HUES6 (cell line): ENCODE measurements at regions not wholly inside any gene's neighbourhood (a gene's known extent, or its start where the extent isn't known, plus 50 kb on each side); places are given as distances from the start of the nearest gene placed in this dataset.
"Not testable (repeated sequence)": the region's sequence is repeated elsewhere in the genome, so short reads cannot be mapped to it uniquely, and the experiment has no call there.

Source experiments
- H3K27ac ChIP-seq: 2 replicates; pipeline ENCODE4 v1.7.0; 2013; ENCODE audit warnings: low read depth, mild to moderate bottlenecking, low read length, inconsistent platforms
- H3K27me3 ChIP-seq: 2 replicates; pipeline ENCODE4 v1.6.1; 2013; ENCODE audit warnings: low read length; ENCODE audit not compliant: control insufficient read depth, insufficient read depth
- H3K36me3 ChIP-seq: 2 replicates; pipeline ENCODE4 v1.6.1; 2013; ENCODE audit warnings: low read length; ENCODE audit not compliant: control insufficient read depth, insufficient read depth
- H3K4me1 ChIP-seq: 2 replicates; pipeline ENCODE4 v1.6.1; 2013; ENCODE audit warnings: low read length; ENCODE audit not compliant: control insufficient read depth, insufficient read depth
- H3K4me3 ChIP-seq: 2 replicates; pipeline ENCODE4 v1.5.1; 2013; ENCODE audit warnings: low read depth, low read length
- H3K9ac ChIP-seq: one replicate; pipeline ENCODE4 v1.6.1; 2013; ENCODE audit warnings: mild to moderate bottlenecking, low read length
- H3K9me3 ChIP-seq: 2 replicates; pipeline ENCODE4 v1.6.1; 2013; ENCODE audit warnings: low read depth, low read length; ENCODE audit not compliant: control insufficient read depth, insufficient read depth

- H3K27ac ChIP-seq, H3K9ac ChIP-seq, H3K9me3 ChIP-seq, H3K36me3 ChIP-seq, H3K4me3 ChIP-seq, H3K4me1 ChIP-seq, H3K27me3 ChIP-seq: not testable (repeated sequence)
Observed at GRCh38 chr6:134537765-134538164, 219.9 kb upstream of the SGK1 start.

- Histone ChIP-seq H3K4me3 (no peak overlapping the region), H3K9me3 (no peaks in the 10 kb centered on the region), H3K4me1 (no peaks in the 10 kb centered on the region), H3K36me3 (no peaks in the 10 kb centered on the region), H3K27ac (no peak overlapping the region), H3K9ac (no peak overlapping the region), H3K27me3 (no peaks in the 10 kb centered on the region)
Observed at GRCh38 chr6:134537146-134537555, 219.2 kb upstream of the SGK1 start.

GRCh38 chr6:134535831-134536230 lies 217.9 kb upstream of the SGK1 start:
- no peak overlapping the region for H3K4me3 ChIP-seq
- H3K9ac ChIP-seq: no peak overlapping the region
- no peaks in the 10 kb centered on the region for H3K36me3 ChIP-seq
- H3K9me3 ChIP-seq: no peaks in the 10 kb centered on the region
- H3K4me1 ChIP-seq: no peaks in the 10 kb centered on the region
- H3K27me3 ChIP-seq: no peaks in the 10 kb centered on the region
- H3K27ac ChIP-seq: no peak overlapping the region

- Histone ChIP-seq H3K9ac (no peak overlapping the region), H3K4me3 (no peak overlapping the region), H3K36me3 (no peaks in the 10 kb centered on the region), H3K4me1 (no peaks in the 10 kb centered on the region), H3K27me3 (no peaks in the 10 kb centered on the region), H3K9me3 (no peaks in the 10 kb centered on the region), H3K27ac (no peak overlapping the region)
Observed at GRCh38 chr6:134534708-134535149, 216.8 kb upstream of the SGK1 start.

- no peak overlapping the region for H3K9ac ChIP-seq
- H3K4me1 ChIP-seq: no peaks in the 10 kb centered on the region
- H3K9me3 ChIP-seq: no peaks in the 10 kb centered on the region
- H3K4me3 ChIP-seq: no peak overlapping the region
- no peak overlapping the region for H3K27ac ChIP-seq
- H3K27me3 ChIP-seq: no peaks in the 10 kb centered on the region
- no peaks in the 10 kb centered on the region for H3K36me3 ChIP-seq
Observed at GRCh38 chr6:134533991-134534390, 216.1 kb upstream of the SGK1 start.

- Histone ChIP-seq H3K9me3 (no peaks in the 10 kb centered on the region), H3K27ac (no peak overlapping the region), H3K27me3 (no peaks in the 10 kb centered on the region), H3K36me3 (no peaks in the 10 kb centered on the region), H3K4me3 (no peak overlapping the region), H3K9ac (no peak overlapping the region), H3K4me1 (no peaks in the 10 kb centered on the region)
Observed at GRCh38 chr6:134532694-134533624, 215.0 kb upstream of the SGK1 start.

- H3K4me1 ChIP-seq: 0 out of 2 replicates have a peak, but pooled peaks cover 6% of the 10 kb centered on the region
- no peaks in the 10 kb centered on the region for H3K36me3 ChIP-seq
- no peak overlapping the region for H3K27ac ChIP-seq
- no peaks in the 10 kb centered on the region for H3K9me3 ChIP-seq
- H3K9ac ChIP-seq: no peak overlapping the region
- no peaks in the 10 kb centered on the region for H3K27me3 ChIP-seq
- H3K4me3 ChIP-seq: no peak overlapping the region
Observed at GRCh38 chr6:134531611-134532010, 213.7 kb upstream of the SGK1 start.

GRCh38 chr6:134531188-134531551 lies 213.3 kb upstream of the SGK1 start:
- no peaks in the 10 kb centered on the region for H3K27me3 ChIP-seq
- no peak overlapping the region for H3K4me3 ChIP-seq
- H3K36me3 ChIP-seq: no peaks in the 10 kb centered on the region
- H3K27ac ChIP-seq: no peak overlapping the region
- no peaks in the 10 kb centered on the region for H3K9me3 ChIP-seq
- no peak overlapping the region for H3K9ac ChIP-seq
- H3K4me1 ChIP-seq: 0 out of 2 replicates have a peak, but pooled peaks cover 6% of the 10 kb centered on the region

GRCh38 chr6:134529921-134530320 lies 212.0 kb upstream of the SGK1 start:
- Histone ChIP-seq H3K9ac (no peak overlapping the region), H3K9me3 (no peaks in the 10 kb centered on the region), H3K4me1 (0 out of 2 replicates have a peak, but pooled peaks cover 6% of the 10 kb centered on the region), H3K27ac (no peak overlapping the region), H3K4me3 (no peak overlapping the region), H3K36me3 (no peaks in the 10 kb centered on the region), H3K27me3 (no peaks in the 10 kb centered on the region)

- Histone ChIP-seq H3K9ac (no peak overlapping the region), H3K4me1 (0 out of 2 replicates have a peak, but pooled peaks cover 6% of the 10 kb centered on the region), H3K27me3 (no peaks in the 10 kb centered on the region), H3K9me3 (no peaks in the 10 kb centered on the region), H3K27ac (no peak overlapping the region), H3K4me3 (no peak overlapping the region), H3K36me3 (no peaks in the 10 kb centered on the region)
Observed at GRCh38 chr6:134529305-134529704, 211.4 kb upstream of the SGK1 start.

GRCh38 chr6:134527108-134527787 lies 209.3 kb upstream of the SGK1 start:
- H3K4me1 ChIP-seq: 0 out of 2 replicates have a peak, but pooled peaks cover 6% of the 10 kb centered on the region
- no peak overlapping the region for H3K27ac ChIP-seq
- no peak overlapping the region for H3K9ac ChIP-seq
- no peaks in the 10 kb centered on the region for H3K27me3 ChIP-seq
- H3K9me3 ChIP-seq: no peaks in the 10 kb centered on the region
- H3K36me3 ChIP-seq: no peaks in the 10 kb centered on the region
- H3K4me3 ChIP-seq: no peak overlapping the region
